GM21381 (cell line): ENCODE measurements at regions not wholly inside any gene's neighbourhood (a gene's known extent, or its start where the extent isn't known, plus 50 kb on each side); places are given as distances from the start of the nearest gene placed in this dataset.

Source experiments
- ATAC-seq: cut with Tn5 transposase; IDR thresholded peaks from one replicate; pipeline ENCODE4 v1.9.1; 2021; ENCODE audit warnings: mild to moderate bottlenecking, moderate library complexity; ENCODE audit not compliant: unreplicated experiment

DNA sequence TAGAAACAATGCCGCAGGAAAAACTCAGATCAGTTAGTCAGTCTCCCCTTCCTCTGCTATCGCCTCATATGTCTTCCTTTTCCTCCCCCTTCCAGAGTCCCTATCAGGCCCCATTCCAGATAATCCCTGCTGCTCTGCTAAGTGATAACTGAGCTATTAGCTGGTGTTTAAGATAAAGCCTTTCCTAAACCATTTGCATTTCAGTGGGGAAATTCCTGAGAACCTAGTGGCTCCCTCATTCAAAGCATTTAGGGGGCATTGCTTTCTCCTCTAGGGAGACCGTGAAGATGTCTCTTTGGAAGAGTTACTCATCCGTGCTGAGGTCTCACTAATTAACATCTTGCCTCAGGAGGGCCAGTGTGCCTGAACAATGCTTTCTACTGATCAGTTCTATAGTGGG lies 401.6 kb downstream of the NPIPA7 start:
- no peak for ATAC-seq

DNA sequence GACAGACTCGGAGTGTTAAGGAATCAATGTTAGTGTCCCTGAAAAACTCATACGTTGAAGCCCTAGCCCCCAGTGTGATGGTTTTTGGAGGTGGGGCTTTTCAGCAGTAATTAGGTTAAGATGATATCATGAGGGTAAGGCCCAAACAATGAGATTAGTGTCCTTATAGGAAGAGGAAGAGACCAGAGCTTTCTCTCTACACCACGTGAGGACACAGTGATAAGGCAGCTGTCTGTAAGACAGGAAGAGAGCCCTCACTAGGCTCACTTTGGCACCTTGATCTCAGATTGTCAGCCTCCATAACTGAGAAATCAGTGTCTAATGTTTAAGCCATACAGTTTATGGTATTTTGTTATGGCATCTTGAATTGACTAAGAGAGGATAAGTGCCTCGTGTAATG lies 403.2 kb downstream of the NPIPA7 start:
- ATAC-seq, result no peak

DNA sequence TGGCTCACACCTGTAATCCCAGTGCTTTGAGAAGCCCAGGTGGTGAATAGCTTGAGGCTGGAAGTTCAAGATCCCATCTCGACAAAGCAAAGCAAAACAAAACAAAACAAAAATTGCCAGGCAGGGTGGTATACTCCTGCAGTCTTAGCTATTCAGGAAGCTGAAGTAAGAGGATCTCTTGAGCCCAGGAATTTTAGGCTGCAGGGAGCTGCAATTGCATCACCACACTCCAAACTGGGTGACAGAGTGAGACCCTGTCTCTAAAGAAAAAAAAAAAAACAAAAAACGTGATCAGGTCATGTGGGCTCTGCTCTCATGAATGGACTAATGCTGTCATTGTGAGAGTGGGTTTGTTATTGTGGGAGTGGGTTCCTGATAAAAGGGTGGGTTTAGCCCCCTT lies 409.1 kb downstream of the NPIPA7 start:
- no peak for ATAC-seq

DNA sequence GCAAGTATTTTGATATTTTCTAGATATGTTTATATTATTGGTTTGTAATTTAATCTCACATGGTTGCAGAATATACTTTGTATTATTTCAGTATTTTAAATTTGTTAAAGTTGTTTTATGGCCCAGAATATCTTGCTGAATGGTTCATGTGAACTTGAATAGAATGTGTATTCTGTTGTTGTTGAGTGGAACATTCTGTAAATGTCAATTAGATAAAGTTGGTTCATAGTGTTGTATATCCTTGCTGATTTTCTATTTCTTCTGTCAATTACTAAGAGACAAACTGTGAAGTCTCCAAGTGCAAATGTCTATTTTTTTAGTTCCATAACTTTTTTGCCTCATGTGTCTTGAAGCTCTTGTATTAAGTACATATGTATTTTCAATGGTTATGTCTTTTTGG lies 411.7 kb downstream of the NPIPA7 start:
- no peak for ATAC-seq

DNA sequence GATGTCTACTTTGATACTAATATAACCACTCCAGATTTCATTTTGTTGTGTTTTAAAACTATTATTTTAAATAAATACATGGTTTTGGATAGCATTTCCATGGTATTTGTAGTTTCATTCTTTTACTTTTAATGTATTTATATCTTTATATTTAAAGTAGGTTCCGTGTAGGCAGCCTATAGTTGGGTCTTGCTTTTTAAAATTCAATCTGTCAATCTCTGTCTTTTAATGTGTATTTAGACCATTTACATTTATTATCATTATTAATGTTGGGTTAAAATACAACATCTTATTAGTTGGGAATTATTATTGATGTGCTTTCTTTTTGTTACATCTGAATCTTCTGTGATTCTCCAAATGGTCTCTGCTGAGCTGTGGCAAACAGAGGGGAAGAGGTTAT lies 412.1 kb downstream of the NPIPA7 start:
- no peak for ATAC-seq

DNA sequence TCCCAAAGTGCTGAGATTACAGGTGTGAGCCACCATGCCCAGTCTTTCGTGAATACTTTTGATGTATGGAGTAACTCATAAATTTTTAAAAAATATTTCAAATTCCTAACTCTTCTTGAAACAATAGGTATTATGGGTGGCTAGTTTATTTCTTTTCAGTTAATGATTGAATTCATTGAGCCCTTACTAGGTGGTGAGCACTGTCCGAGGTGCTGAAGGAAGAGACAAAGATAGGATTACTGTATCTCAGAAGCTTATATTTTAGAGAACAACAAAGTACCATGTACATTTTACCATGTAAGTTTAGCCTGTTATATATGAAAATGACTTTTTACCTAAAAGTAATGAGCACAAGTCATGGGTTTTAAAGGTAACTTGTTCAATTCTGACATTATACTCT lies 418.3 kb downstream of the NPIPA7 start:
- ATAC-seq, result no peak

DNA sequence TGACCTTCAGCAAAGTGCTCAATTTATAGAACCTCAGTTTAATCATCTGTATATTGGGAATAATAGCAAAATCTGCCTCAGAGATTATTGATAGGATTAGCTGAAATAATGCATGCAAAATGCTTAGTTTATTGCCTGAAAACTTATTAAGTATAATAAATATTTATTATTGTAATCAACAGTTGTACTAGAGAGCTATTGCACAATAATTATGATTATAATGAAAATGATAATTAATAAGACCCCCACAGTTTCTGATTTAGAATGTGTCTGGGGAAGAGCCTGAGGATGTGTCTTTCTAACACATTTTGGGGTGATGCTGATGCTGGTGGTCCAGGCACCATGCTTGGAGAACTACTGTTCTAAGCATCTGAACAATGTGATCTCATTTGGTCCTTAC lies 419.6 kb downstream of the NPIPA7 start:
- no peak for ATAC-seq

DNA sequence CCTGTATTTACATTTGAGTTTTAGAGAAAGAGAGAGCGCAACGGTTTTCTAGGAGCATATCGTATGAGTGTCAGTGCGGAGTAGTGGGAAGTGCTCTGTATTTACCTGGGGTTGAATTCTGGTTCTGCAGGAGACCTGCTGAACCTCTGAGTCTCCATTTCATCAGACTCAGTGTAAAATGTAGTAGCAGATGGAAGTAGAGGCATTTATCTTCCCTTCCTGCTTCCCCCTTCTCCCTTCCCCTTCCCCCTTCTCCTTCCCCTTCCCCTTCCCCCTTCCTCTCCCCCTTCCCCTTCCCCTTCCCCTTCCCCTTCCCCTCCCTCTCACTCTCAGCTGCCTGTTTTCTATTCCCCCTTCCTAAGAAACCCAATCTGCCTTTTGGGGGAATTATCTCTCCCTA lies 426.9 kb downstream of the NPIPA7 start:
- no peak for ATAC-seq

DNA sequence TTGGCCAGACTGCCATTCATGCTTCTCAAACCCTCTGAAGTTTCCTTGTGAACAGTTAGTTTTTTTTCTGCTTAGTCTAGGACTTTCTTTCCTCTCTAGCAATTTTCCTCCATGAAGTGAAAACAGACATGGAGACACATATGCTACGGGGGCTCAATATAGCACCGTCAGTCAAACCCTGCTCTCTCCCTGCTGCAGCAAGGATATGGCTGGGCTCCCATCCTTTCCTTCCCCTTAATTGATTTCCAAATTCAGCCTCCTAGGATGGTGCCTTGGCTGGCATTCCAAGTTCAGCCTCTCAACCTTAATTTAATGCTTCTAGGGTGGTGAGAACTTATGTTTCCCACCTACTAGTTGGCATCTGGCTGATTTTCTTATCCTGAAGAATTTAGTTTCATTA lies 436.7 kb downstream of the NPIPA7 start:
- no peak for ATAC-seq

DNA sequence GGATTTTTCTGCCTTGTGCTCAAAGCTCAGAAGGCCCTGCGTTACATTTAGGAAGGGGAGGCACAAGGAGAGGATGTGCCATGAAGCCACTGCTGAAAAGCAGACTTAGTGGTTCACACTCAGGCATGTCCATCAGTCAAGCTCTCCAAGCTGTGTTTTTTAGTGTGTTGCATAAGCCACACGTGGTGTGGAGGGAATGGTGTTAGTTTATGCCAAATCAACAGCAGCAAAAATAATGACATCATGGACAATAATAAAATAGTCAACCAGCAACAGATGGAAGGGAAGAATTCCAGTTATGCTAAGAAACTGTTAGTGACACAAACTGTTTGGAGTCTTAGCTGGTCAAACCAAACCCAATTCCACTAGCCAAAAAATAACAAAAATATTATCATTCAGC lies 438.3 kb downstream of the NPIPA7 start:
- ATAC-seq, result no peak

DNA sequence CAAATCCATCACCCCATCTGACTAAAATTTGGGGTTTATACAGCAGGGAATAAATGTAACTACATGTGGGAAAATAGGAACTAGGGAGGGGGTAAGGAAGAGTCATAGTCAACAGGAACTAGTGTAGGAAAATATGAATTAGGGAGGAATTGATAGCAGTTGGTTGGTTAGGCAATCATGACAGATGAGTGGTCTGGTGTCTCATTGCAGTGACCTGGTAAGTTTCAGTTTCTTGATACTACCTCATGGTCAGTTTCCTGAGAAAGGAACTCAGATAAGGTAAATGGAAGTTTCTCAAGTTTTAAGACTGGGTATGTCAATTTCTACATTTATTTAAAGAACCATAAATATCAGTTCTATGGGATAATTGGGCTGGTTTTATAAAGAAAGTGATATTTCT lies 442.3 kb downstream of the NPIPA7 start:
- ATAC-seq, result no peak

DNA sequence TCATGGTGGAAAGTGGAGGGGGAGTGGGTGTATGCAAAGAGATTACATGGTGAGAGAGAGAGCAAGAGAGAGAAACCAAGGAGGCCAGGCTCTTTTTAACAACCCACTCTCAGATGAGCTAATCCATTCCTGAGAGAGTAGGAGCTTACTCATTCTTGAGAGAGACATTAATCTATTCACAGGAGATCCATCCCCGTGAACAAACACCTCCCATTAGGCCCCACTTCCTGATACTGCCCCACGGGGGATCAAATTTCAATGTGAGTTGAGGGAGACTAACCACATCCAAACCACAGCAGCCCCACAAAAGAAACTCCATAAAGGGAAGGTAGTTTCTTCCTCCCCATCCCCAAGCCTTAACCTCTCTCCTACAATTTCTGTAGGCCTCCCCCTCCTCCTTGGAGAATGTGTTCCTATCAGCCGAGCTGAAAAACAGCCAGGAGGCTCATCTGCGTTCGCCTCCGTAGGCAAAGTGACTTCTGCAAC lies 450.0 kb downstream of the NPIPA7 start:
- ATAC-seq, result no peak

DNA sequence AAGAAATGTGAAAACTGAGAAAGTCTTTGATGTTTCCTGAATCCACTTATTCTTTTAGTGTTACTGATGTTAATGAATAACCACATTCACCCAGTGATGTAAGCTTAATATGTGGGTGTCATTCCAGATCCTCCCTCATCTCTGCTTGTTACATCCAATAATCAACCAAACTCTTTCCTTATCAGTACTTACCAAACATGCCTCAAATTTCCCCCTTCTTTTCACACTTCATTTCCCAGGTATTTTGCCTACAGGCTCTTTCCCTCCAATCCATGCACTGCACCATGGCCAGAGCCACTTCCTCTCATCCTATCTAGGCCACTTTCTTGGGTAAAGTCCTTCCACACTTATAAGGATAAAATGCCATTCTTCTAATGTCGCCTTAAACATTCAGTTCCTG lies 451.5 kb downstream of the NPIPA7 start:
- no peak for ATAC-seq

DNA sequence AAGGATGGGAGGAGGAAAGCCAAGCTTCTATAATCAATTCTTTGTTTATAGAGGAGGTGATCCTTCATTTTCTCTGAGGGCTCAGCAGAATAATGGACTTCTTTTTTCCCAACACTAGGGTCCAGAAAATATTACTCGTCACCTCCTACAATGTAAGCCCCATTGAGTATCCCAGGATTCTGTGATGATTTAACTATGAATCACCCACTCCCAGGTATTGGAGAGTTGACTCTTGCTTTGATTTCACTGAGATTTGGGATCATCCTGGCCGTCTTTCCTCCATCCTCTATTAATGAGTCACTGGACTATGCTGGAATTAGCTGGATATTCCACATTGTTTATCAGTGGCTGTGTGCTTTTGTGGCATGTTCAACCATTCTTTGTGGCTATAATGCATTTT lies 452.0 kb downstream of the NPIPA7 start:
- no peak for ATAC-seq

DNA sequence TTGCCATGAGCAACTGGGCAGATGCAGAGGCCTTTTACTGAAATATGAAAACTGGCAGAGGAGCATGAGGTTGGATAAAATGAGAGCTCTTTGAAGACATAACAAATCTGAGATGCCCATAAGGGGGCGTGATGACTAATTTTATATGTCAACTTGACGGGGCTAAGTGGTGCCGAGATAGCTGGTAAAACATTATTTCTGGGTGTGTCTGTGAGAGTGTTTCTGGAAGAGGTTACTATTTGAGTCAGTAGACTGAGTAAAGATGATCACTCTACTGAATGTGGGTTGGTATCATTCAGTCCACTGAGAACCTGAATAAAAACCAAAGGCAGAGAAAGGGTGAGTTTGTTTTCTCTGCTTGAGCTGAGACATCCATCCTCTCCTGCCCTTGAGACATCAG lies 454.2 kb downstream of the NPIPA7 start:
- ATAC-seq, result no peak

DNA sequence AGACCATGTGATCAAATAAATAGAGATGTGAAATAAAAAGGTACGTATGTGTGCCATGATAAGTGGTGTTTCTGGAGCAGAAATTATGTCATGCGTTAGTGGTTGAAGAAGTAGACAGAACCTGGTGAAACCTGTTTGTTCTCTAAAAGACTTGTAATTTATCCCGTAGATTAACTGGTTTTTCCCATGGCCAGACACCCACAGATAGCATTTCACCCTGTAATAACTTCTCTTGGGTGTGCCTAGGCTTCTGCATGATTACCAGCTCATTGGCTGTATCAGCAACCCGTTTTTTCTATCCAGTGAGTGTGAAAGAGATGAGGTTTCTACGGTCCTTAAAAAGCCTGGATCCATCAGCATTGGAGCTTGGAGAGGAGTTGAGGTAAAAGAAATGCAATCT lies 471.3 kb downstream of the NPIPA7 start:
- ATAC-seq, result no peak

DNA sequence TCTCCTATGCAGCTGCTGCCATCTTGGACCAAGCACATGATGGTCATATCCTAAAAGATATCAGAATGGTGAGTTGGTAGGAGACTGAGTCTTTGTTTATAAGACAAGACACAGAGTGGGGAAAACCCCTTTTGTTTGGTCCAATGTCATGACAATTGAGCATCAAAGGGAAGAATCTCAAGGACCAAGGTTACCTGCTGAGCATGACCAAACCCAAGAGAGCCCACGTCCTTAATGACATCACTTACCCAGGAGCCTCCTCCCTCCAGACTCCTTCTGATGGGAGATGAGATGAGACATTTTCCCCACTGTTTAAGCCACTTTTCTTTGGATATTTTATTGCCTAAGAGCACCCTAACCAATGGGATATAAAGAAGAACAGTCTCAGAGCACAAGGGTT lies 478.1 kb downstream of the NPIPA7 start:
- ATAC-seq, result no peak

DNA sequence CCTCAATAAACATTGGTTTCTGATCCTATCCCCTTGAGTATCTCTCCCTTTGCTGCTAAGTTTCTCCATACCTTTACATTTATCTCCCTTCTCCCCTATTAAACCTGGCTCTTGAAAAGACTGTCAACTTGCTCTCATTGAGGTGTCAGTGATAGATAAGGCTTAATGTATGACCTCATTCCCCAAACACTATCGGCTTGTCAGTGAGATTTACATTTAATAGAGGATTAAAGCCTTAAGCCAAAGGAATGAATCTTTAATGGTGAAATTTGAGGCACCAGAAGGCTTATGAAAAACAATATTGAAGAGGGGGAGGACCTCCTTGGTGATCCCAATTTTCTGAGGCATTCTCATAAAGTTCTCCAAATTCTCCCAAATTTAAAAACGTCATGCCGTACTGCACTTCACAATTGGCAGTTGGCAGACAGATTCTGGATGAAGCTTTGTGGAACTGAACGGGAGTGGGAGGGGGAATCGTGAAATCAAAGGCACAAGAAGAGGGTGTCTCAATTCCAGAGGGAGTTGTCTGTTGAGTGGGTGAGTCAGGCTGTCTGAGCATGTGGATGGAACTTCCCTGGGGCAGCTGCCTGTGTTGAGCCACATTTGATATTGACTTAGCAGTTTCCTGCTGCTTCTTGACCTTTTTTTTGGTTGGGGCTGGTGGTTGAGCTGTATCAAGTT lies 478.8 kb downstream of the NPIPA7 start:
- ATAC-seq, result no peak

DNA sequence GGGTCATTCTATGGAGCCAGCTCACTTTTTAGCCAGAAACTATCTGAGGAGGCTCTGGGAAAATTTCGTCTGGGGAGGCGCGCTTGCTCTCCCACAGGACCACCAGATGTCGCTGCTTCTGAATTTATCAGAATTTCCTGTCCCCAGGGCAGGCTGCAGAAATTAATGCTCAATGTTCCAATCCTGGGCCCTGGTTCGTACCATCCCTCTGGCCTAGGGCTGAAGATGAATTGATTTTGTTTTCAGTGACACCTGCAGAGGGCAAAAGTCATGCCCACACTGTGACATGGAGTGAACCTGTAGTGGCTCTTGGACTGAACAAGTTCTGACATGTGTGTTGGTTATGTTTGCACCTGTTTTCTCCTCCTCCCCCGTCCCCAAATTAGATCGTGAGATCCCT lies 482.6 kb downstream of the NPIPA7 start:
- no peak for ATAC-seq

DNA sequence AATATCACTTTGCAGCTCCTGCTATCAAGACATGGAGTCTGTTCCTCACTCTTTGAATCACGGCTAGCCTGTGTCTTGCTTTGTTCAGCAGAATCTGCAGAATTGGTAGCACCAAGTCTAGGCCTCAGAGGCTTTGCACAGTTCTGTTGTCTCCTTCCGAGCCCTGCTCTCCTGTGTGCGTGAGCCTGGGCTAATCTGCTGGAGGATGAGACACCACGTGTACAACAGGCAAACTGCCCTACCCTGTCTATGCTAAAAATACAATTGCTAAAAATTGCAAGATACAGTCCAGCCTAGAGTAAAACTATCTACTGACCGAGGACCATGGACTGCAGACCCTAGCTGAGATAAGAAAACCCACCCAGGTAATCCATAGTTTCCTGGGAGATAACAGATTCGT lies 484.7 kb downstream of the NPIPA7 start:
- ATAC-seq, result no peak

DNA sequence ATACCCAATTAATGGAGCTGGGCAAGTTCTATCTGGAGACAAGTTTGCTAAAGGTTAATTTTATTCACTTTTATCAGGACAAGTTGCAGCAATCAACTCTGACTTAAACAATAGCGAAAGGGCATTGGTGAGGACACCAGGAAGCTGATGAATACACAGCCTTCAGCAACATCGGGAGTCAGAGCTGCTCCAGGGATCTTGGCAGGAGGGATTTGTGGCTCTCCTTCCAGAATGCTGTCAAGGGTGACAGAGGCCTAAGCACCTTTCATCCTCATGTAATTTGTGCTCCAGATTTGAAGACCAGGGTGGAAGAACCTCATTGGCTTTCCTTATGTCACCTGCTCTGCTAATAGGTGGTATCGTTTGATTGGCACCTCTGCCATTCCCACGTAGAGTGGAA lies 485.6 kb downstream of the NPIPA7 start:
- no peak for ATAC-seq

DNA sequence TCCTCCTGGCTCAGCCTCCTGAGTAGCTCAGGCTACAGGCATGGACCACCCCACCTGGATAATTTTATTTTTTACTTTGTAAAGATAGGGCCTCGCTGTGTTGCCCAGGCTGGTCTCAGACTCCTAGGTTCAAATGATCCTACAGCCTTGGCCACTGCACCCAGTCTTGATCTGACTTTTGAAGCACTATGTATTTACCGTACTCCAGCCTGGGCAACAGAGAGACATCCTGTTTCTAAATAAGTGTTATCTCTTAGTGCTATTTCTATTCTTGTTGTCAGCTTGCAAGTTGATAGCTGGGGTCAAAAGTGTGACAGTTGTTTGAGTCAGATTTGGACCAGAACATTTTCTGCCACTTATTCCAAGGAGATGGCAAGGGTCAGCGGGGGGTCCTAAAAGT lies 486.4 kb downstream of the NPIPA7 start:
- ATAC-seq, result no peak

DNA sequence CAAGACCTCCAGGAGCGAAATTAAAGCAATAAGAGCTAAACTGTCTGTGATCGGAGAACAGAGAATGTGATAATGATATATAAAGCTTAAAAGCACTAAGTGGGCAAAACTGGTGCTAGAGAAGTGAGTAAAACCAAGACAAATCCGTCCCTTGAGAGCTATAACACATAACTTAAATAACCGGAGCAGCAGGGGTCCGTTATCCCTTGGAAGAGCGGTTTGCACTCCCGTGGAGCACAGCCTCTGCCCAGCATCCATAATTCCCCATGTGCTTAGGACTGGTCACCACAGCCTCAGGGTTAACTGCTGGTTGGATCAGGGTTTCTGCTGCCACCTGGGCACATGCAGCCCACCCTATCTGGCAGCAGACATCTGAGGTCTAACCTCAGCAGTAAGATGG lies 489.0 kb downstream of the NPIPA7 start:
- ATAC-seq, result no peak
